ENCODE measurements at regions not wholly inside any gene's neighbourhood (a gene's known extent, or its start where the extent isn't known, plus 50 kb on each side); places are given as distances from the start of the nearest gene placed in this dataset.

GRCh38 chr7:155993420-155994278 lies 181.4 kb upstream of the SHH start:
- Histone ChIP-seq H3K36me3 (replicated peaks) (no peaks in the 10 kb centered on the region), H3K4me3 (ENCODE audit: low read depth, low read length) (no peak overlapping the region), H3K27me3 (replicated peaks) (no peaks in the 10 kb centered on the region), H3K27ac (no peak overlapping the region)
- TF ChIP-seq CTCF (IDR thresholded peaks at IDR 0.05; ENCODE audit: low read depth, low read length, missing control alignments) = no peak
- DNase-seq = no peak
- in situ Hi-C loops (cut with HindIII; ENCODE audit: low pct_ligation_motif_present, low sequenced_read_pairs) = no loop called here

GRCh38 chr7:155992974-155993373 lies 180.7 kb upstream of the SHH start:
- H3K4me3 ChIP-seq (ENCODE audit: low read depth, low read length) = no peak overlapping the region
- H3K36me3 ChIP-seq (replicated peaks) = no peaks in the 10 kb centered on the region
- in situ Hi-C loops (cut with HindIII; ENCODE audit: low pct_ligation_motif_present, low sequenced_read_pairs) = no loop called here
- no peak for TF ChIP-seq CTCF (IDR thresholded peaks at IDR 0.05; ENCODE audit: low read depth, low read length, missing control alignments)
- H3K27ac ChIP-seq = no peak overlapping the region
- H3K27me3 ChIP-seq (replicated peaks) = no peaks in the 10 kb centered on the region
- DNase-seq = no peak

- H3K4me3 ChIP-seq (ENCODE audit: low read depth, low read length) = no peak overlapping the region
- in situ Hi-C loops (cut with HindIII; ENCODE audit: low pct_ligation_motif_present, low sequenced_read_pairs) = no loop called here
These were observed 180.3 kb upstream of the SHH start for GRCh38 chr7:155992538-155992937.

GRCh38 chr7:155992107-155992506 lies 179.8 kb upstream of the SHH start:
- H3K36me3 ChIP-seq (replicated peaks) = no peaks in the 10 kb centered on the region
- no peak for DNase-seq
- no peak for TF ChIP-seq CTCF (IDR thresholded peaks at IDR 0.05; ENCODE audit: low read depth, low read length, missing control alignments)
- in situ Hi-C loops (cut with HindIII; ENCODE audit: low pct_ligation_motif_present, low sequenced_read_pairs) = no loop called here
- no peaks in the 10 kb centered on the region for H3K27me3 ChIP-seq (replicated peaks)
- H3K27ac ChIP-seq = no peak overlapping the region
- no peak overlapping the region for H3K4me3 ChIP-seq (ENCODE audit: low read depth, low read length)

More at GRCh38 chr7:155992538-155992937, 180.3 kb upstream of the SHH start:
- TF ChIP-seq CTCF (IDR thresholded peaks at IDR 0.05; ENCODE audit: low read depth, low read length, missing control alignments) = no peak
- no peak for DNase-seq
- no peak overlapping the region for H3K27ac ChIP-seq
- H3K36me3 ChIP-seq (replicated peaks) = no peaks in the 10 kb centered on the region
- no peaks in the 10 kb centered on the region for H3K27me3 ChIP-seq (replicated peaks)

- no peaks in the 10 kb centered on the region for H3K36me3 ChIP-seq (replicated peaks)
- TF ChIP-seq CTCF (IDR thresholded peaks at IDR 0.05; ENCODE audit: low read depth, low read length, missing control alignments) = no peak
- no peak for DNase-seq
- H3K27ac ChIP-seq = no peak overlapping the region
- no peaks in the 10 kb centered on the region for H3K27me3 ChIP-seq (replicated peaks)
- no peak overlapping the region for H3K4me3 ChIP-seq (ENCODE audit: low read depth, low read length)
- in situ Hi-C loops (cut with HindIII; ENCODE audit: low pct_ligation_motif_present, low sequenced_read_pairs) = no loop called here
These were observed 179.2 kb upstream of the SHH start for GRCh38 chr7:155991470-155991869.

- H3K27me3 ChIP-seq (replicated peaks) = no peaks in the 10 kb centered on the region
- no peak overlapping the region for H3K27ac ChIP-seq
- H3K4me3 ChIP-seq (ENCODE audit: low read depth, low read length) = no peak overlapping the region
- TF ChIP-seq CTCF (IDR thresholded peaks at IDR 0.05; ENCODE audit: low read depth, low read length, missing control alignments) = no peak
- in situ Hi-C loops (cut with HindIII; ENCODE audit: low pct_ligation_motif_present, low sequenced_read_pairs) = no loop called here
- no peaks in the 10 kb centered on the region for H3K36me3 ChIP-seq (replicated peaks)
- no peak for DNase-seq
These were observed 176.2 kb upstream of the SHH start for GRCh38 chr7:155988416-155988815.

Data from brain microvascular endothelial cell (primary cell).